ENCODE measurements at regions not wholly inside any gene's neighbourhood (a gene's known extent, or its start where the extent isn't known, plus 50 kb on each side); places are given as distances from the start of the nearest gene placed in this dataset.

GRCh38 chr2:215535125-215535668, 99.3 kb upstream of the FN1 start:
- Histone ChIP-seq H3K36me3 (ENCODE audit: control insufficient read depth in 2 of 4, insufficient read depth in 4 of 4, low read length in 3 of 4) (no peaks in the 10 kb centered on the region), H3K4me2 (ENCODE audit: insufficient read depth in 1 of 2, low read depth in 2 of 2, low read length in 2 of 2) (no peak overlapping the region), H3K14ac (ENCODE audit: insufficient read length) (no peak overlapping the region), H3K4me3 (ENCODE audit: extremely low read depth in 1 of 4, insufficient read depth in 2 of 4, low read depth in 3 of 4, low read length in 4 of 4) (no peak overlapping the region), H3K4ac (replicated peaks; ENCODE audit: insufficient read length, low read depth, low read length) (no peak overlapping the region), H3K27ac (ENCODE audit: low read depth, low read length) (no peak overlapping the region), H2BK5ac (ENCODE audit: low read depth, low read length) (no peak overlapping the region), H3K9me3 (ENCODE audit: insufficient read depth in 2 of 2, low read depth in 1 of 2, low read length in 1 of 2) (peaks cover 5 to 9% of the 10 kb centered on the region in 2 experiments; a peak in 3 of 4 replicates), H2BK20ac (ENCODE audit: low read length) (no peak overlapping the region), H3K23ac (ENCODE audit: insufficient read length) (no peak overlapping the region), H2BK15ac (ENCODE audit: low read length) (no peak overlapping the region), H3K79me2 (ENCODE audit: control insufficient read depth in 1 of 2, insufficient read depth in 2 of 2, low read length in 2 of 2) (no peaks in the 10 kb centered on the region), H2AFZ (ENCODE audit: low read length) (no peak overlapping the region), H2BK12ac (ENCODE audit: low read depth, low read length) (no peak overlapping the region), H3K4me1 (replicated peaks in 1 of 4; ENCODE audit: control insufficient read depth in 3 of 4, insufficient read depth in 4 of 4, low read length in 3 of 4) (no peaks in the 10 kb centered on the region; a peak in 1 of 7 replicates), H3K56ac (replicated peaks; ENCODE audit: insufficient read length, low read depth, low read length) (no peak overlapping the region), H2BK120ac (replicated peaks; ENCODE audit: low read depth, low read length) (no peak overlapping the region), H3K23me2 (ENCODE audit: low read depth, low read length) (no peaks in the 10 kb centered on the region), H4K8ac (ENCODE audit: extremely low read depth, insufficient read depth, low read length) (no peak overlapping the region), H4K91ac (replicated peaks; ENCODE audit: insufficient read length, low read length) (no peak overlapping the region), H3K79me1 (ENCODE audit: low read depth, low read length) (no peaks in the 10 kb centered on the region), H2AK5ac (ENCODE audit: low read depth, low read length) (no peak overlapping the region), H4K20me1 (replicated peaks in 1 of 2; ENCODE audit: control insufficient read depth in 1 of 2, insufficient read depth in 2 of 2, low read length in 2 of 2) (no peaks in the 10 kb centered on the region), H3K9ac (replicated peaks in 1 of 4; ENCODE audit: extremely low read depth in 1 of 4, low read depth in 3 of 4, low read length in 3 of 4) (no peak overlapping the region), H3K27me3 (replicated peaks in 1 of 4; ENCODE audit: control insufficient read depth in 3 of 4, extremely low read depth in 1 of 4, insufficient read depth in 3 of 4, low read length in 3 of 4) (no peaks in the 10 kb centered on the region), H3K18ac (ENCODE audit: extremely low read depth, low read length) (no peak overlapping the region), H4K5ac (ENCODE audit: insufficient read length, low read depth, low read length) (no peak overlapping the region)
- 89% methylated on average over 3 of the region's 3 CpGs; no CpG with 5 or more reads in 1 of the 2 experiments for WGBS, 2 experiments (ENCODE audit: extremely low coverage in 1 of 2, insufficient coverage in 1 of 2, insufficient read length in 1 of 2, insufficient replicate concordance in 2 of 2, low coverage in 1 of 2, low lambda C conversion rate in 2 of 2, missing lambda C conversion rate in 1 of 2)
- CTCF ChIA-PET (ENCODE audit: partially characterized antibody), result interaction anchor here (1.3 kb wide), 1 partner anchor 26 kb away, joined by 3 read pairs; no protein-coding TSS in a partner anchor
- TF ChIP-seq SIX5 (IDR thresholded peaks at IDR 0.05; ENCODE audit: low read depth, low read length) (no peak), KDM4A (IDR thresholded peaks at IDR 0.05; ENCODE audit: low read depth, low read length, severe bottlenecking) (no peak), TEAD4 (IDR thresholded peaks at IDR 0.05; ENCODE audit: low read depth, low read length) (no peak), CHD1 (IDR thresholded peaks at IDR 0.05; ENCODE audit: low read depth, low read length) (no peak), CBX8 (IDR thresholded peaks at IDR 0.05; ENCODE audit: borderline replicate concordance, low read depth, low read length) (no peak), CREB1 (IDR thresholded peaks at IDR 0.05) (no peak), SP1 (IDR thresholded peaks at IDR 0.05; ENCODE audit: low read depth, low read length) (no peak), MAX (IDR thresholded peaks at IDR 0.05) (no peak), HDAC2 (IDR thresholded peaks at IDR 0.05; ENCODE audit: borderline replicate concordance in 1 of 2, low read depth in 2 of 2, low read length in 2 of 2) (no peak), EZH2 (IDR thresholded peaks at IDR 0.05; ENCODE audit: low read depth, low read length, severe bottlenecking) (no peak), CTBP2 (IDR thresholded peaks at IDR 0.05; ENCODE audit: borderline replicate concordance, insufficient read depth, insufficient read length, low read length) (no peak)
- TF ChIP-seq, protein P1, sequence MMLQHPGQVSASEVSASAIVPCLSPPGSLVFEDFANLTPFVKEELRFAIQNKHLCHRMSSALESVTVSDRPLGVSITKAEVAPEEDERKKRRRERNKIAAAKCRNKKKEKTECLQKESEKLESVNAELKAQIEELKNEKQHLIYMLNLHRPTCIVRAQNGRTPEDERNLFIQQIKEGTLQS (IDR thresholded peaks at IDR 0.05; ENCODE audit: insufficient read depth, low read depth, low read length), result no peak
- no peak for DNase-seq (ENCODE audit: low read depth in 1 of 2, low spot score in 2 of 2)
- POLR2A ChIA-PET (ENCODE audit: partially characterized antibody), result no interaction called here
- FAIRE-seq, result no peak

Data from H1 (cell line).